ENCODE measurements at regions not wholly inside any gene's neighbourhood (a gene's known extent, or its start where the extent isn't known, plus 50 kb on each side); places are given as distances from the start of the nearest gene placed in this dataset.

DNA sequence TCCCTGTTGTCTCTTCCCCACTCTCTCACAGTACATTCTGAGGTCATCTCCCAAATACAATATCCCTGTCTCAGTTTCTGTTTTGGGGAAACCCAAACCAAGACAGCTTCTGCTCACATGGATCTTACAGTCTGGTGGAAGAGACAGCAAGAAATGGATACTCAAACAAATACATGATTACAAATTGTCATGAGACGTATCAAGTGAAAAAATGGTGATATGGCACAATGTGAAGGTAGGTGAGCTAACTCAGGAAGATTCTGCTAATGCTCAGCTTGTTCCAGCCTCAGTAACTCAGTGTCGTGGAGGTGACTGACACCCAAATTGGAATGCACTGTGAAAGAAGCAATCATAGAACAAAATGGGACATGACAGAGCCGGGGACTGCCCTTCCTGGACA is 68.3 kb downstream of the CHST1 start:
- no peak for DNase-seq

DNA sequence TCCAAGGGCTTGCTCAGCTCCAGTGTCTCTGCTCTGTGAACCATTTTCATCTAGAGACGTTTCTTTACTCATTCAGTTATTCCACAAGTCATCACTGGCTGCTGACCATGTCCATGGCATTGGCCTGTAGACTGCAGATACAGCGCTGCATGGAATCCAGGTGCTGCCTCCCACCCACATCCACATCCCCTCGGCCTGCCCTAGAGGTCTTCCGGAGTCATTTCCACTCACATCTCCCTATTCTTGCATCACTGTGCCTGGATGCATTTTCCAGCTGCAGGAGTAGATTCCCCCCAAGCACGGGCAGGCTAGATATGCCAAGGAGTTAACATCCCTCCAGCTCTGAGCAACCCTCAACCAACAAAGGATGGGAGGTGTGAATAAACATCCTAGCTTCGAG is 68.9 kb downstream of the CHST1 start:
- DNase-seq, result no peak

DNA sequence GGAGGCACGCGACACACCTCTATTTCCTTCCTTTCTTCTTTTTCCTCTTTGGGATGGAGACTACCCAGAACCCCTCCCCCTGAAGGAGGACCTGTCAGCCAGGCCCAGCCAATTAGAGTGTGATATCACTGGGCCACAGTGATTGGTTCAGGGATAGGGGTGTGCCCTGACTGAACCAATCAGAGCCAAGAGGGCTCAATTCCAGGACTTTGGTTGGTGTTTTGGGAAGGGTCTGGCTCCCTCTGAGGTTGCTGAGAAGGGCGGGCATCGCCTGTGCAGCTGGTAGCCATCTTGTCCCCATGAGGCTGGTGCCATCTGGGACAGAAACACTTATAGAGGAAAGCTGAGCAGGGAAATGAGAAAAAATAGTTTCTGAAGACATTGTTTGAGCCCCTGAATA is 71.4 kb downstream of the CHST1 start:
- peak; percentile 46 for DNase-seq

DNA sequence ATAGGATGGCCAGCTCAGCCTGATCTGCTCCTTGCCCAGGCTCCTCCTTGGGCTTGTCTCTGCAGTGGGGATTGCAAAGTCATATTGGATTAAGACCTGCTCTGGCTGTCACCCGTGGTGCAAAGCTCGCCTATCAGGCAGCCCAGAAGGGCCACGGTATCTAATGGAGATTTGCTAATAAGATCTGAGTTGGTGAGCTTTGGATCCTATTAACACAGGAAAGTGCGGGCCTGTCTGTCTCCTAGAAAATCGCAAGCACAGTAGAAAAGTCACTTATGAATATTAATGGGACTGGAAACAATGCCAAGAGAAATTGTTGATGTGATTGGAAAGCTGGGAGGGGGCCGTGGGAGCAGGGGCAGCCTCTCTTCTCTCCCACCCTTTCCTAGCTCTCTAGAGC is 72.8 kb downstream of the CHST1 start:
- DNase-seq, result no peak

DNA sequence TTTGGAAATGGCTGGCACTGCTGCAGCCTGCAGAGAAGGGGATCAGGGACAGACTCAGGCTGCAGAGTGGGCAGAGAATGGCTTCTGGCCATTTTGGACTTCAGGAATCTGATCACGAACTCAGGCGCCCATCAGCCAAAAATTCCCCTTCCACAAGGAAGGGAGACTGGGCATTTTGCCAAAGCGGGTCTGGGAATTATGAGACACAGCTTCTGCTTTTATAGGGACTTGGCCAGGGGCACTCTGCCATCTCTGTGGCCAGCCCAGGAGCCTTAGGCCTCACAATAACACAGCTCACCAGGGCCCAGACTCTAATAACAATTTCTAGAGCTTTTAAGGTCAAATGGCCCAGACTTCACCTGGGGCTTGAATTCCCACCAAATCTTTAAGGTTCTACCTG is 74.7 kb downstream of the CHST1 start:
- peak; percentile 77 for DNase-seq

DNA sequence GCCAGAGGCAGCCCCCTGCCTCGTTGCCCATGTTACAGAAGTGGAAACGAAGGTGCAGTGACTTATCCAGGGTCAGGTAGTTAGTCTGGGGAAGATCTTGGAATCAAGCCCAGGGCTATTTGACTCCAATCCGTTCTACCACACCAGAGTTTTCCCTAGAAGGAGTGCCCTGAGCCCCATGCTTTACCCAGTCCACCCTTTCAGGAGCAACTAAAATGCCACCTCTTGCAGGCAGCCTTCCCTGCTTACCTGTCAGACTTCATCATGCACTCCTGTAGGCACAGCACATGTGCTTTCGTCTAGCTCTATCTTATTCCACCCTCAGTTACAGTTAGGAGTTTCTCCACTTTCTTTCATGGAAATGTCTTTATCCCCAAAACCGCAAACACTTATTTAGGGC is 80.2 kb downstream of the CHST1 start:
- DNase-seq, result peak; percentile 26

DNA sequence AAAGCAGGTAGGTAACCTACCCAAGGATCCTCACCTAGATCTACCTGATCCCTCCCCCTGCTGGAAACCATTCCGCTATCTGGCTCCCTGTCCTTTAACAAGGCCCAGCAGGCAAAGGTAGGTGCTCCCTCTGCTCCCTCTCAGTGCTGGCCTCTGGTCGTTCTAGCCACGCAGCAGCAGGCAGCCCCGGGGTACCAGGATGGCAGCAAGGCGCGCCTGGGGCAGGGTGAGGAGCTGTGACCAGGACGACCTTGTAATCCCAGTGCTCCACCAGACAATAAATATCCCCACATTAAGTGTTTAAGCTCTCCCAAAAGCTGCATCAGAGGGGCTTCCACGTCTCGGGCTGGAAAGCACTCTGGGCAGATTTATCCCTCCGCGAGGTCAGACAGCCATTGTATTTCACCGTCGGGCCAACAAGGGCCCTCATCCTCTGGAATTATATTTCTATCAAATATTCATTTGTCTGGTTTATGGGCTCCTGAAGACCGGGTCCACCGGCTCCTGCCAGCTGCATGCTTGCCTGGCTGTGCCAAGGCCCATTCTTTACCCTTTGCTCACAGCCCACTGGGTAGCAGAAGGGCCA is 81.3 kb downstream of the CHST1 start:
- DNase-seq, result no peak

DNA sequence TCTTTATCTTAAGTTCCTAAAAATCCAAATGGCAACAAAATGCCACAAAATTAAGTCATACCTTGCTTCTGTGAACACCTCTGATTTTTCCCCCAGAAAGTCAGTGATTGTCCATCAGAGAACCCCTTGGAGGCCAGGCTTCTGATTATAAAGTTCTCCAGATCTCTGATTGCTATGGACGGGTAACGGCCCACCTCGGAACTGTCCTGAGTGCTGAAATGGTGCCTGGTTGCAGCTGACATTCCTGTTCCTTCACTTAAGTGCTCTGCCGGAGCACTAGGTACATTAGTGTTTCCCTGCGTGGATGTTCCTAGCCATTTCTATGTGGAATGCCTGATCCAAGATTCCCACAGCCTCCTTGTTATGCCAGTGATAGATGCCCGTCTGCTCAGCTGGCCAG is 85.0 kb downstream of the CHST1 start:
- DNase-seq, result no peak

DNA sequence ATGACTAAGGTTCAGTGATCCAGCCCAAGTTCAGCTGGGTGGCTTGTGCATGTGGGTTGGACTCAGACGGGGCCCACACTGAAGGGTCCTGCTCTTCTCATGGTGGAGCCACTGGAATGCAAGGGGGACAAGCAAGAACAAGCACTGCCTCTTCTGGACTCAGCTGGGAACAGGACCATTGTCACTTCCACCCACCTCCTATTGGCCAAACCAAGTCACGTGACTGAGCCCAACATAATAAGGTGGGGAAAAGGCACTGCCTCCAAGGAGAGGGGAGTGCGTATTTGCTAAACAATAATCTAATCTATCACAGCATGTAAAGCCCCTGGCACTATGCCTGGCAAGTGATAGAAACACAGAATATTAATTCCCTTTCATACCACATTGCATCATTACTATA is 87.1 kb downstream of the CHST1 start:
- peak; percentile 81 for DNase-seq

DNA sequence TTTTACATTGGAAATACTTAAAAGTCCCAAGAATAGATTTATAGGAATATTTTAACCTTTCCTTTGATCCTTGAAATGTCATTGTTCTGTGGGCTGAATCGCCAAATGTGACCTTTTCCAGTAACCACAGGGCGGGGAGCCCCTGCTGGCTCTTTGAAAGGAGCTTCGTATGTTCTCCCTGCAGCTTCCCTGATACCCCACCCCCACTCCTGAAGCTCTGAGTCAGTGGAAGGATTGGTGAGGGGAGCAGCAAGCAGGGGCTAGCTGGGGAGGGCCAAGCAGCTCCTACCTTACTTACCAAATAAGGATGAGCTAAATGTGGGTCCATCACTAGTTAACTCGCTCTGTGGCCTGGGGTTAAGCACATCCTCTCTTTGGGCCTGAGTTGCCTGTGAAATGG is 87.7 kb downstream of the CHST1 start:
- peak; percentile 91 for DNase-seq

DNA sequence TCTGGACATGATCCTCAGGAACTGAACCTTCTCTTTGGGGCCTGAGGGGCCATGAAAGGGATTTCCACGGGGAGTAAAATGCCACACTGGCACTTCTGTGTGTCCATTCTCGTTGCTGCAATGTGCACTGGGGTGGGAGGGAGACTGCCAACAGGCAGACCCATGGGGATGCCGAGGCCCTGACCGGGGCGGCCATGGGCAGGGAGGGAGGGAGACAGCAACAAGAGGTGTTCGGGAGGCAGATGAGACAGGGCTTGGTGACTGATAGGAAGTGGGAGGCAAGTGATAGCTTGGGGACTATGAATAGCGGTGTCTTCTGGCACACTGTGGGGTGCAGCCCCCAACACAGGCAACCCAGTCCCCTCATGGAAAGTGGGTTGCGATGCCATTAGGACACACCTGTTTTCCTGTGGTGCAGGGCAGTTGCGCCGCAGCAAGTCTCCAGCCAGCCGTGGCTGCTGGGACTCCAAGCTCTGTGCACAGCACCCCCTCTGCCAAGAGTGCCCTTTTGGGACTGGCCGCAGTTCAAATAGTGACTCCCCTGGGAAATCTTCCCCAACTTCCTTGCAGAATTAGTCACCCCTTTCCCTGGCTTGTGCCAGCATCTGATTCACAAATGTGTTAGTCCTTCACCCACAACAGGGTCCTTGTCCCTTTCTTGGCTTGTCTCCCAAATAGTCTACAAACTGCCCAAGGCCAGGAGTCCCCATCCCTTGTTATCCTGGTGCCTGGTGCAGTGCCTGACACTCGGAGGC is 88.8 kb downstream of the CHST1 start:
- DNase-seq, result no peak

DNA sequence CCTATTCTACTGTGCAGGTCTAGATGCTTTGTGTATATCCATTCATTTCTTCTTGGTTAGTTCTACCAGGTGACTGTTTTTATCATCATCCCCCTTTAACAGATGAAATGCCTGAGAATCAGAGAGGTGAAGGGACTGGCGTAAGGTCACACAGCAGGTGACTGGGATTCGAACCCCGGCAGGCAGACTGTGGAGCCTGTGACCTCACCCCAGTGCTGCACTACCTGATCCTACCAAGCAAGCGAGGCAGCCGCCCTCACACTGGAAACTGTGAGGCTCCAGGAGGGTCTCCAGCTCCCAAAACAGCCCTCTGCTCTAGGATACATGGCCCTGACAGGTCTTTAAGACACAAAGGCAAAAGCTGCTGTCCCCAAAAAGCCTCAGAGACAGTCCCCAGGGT is 91.7 kb downstream of the CHST1 start:
- DNase-seq, result no peak

DNA sequence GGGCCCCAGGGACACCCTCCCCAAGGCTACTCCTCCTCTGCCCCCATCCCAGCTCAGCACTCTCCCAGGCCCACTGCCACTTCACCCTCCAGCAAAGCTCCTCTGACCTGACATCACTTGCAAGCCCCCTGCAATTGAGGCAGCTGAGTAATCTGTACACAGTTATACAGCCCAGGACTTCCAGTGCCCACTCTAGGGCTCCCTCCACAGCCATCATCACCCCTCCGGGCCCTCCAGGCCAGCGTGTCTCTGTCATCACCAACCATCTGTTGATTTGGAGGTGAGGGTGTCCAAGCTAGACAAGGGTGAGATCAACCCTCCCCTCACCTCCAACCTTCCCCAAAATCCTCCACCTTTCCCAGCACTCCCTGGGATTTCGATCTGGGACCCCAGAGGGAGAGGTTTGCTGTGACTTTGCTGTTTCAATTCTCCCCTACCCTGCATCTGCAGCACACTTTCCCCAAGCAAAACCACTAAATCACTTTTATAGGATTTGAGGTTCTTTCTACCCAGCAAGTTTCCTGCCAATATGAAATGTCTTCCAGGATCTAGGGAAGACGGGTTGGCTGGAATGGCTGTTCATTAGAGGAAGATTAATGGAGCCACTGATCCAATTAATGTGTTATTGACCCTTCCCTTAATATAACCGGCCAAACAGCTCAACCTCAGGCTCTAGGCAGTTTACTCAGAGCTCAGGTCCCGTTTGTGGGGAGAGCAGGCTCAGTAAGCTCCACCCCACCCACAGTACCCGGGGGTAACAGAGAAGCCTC is 92.9 kb downstream of the CHST1 start:
- DNase-seq, result no peak

DNA sequence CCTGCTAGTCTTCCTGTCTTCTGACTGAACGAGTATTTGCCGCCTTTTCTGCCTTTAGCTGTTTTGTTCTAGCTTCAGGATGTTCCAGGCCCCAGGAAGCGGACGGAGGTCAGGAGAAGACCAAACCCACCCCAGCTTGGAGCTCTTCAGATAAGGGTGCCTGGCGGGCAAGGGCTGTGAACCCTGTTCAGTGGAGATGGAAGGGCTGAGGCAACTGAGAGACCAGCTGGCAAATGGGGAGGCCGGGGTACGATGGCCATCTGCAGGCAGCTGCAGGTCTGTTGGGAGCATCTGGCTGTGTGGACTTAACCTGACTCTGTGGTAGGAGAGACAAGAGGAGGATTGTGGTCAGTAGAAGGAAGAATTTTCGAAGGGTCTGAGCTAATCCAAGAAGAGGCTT is 95.6 kb downstream of the CHST1 start:
- DNase-seq, result no peak

DNA sequence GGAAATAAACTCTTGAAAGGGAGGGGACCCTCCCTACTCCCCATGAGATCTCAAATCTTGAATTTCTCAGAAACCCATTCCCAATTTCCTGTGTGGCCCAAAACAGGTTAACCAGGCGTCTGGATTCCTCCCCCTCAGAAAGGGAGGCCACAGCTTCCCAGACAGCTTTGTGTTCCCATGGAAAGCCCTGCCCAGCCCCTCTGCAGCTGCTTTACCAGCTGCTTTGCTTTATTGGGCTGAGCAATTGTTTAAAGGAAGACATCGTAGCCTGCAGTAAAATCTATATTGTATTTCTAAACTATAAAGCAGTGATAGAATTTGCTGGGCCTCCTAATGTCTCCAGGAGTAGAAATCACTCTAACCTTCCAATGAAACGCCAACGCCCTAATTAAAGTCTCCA is 97.4 kb downstream of the CHST1 start:
- no peak for DNase-seq

DNA sequence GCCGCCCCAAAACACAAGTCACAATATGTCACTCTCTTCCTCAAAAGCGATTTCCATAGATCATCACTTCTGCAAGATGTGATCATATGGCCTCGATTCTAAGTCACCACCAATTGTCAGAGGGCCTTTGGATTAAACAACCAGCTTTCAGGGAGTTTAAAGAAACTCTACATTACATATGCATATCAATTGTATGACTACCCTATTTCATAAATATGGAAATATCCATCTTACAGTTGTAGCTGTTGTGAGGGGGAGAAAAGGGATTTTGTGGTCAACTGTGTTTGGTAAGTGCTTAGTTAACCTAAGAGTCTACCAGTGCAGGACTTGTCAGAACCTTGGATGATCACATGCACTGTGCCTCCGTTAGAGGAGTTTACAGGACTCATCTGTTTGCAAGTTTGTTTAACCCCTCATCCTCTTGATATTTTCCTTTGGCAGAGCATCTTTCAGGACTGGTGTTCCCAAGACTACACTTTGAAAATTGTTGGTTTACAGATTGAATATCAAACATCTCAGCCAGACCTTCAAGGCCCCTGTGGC is 99.9 kb downstream of the CHST1 start:
- no peak for DNase-seq

DNA sequence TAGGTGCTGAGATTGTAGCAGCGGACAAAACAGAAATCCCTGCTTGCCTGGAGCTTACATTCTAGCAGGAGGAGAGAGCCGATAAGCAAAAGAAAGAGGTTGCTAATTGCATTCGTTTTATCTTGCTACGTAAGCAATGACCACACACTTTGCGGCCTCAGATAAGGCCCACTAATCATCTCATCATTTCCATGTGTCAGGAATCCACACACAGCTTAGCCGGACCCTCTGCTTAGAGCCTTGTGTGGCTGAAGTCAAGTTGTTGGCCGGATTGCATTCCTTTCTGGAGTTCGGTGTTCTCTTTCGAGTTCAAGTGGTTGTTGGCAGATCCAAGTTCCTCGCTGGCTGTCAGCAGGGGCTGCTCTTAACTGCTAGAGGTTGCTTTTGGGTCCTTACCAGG is 101.6 kb downstream of the CHST1 start:
- no peak for DNase-seq

DNA sequence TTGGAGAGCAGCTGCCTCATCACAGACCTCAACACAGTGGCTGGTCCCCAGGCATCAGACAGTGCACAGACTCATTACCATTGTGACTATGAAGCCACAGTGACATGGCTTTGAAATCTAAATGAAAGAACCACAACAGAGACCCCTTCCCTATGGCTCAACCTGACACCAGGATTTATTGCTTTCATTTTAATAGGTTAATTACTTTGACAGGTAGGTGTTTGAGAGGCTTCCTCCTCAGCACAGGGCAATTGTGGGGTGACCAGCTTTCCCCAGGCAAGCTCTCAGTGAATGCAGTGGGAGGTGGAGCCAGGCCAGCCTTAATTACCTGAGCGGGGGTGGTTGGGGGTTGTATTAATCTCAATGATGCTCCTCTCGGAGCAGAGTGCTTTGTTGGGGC is 102.3 kb downstream of the CHST1 start:
- peak; percentile 79 for DNase-seq

DNA sequence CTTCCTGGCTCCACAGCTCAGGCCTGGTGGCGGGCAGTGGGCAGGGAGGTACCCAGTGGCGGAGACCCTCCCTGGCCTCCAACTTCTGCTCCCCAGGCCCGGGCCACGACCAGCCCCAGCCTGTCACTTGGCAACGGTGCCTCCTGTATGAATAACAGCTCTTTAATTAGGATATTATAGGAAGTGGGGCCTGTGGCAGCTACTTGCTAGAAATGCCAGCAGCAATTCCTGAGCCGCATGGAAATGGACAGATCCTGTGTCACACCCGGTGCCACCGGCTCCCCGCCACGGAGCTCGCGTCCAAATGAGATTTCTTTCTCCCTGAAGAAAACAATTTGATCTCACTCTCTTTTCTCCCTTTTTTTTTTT is 104.5 kb downstream of the CHST1 start:
- DNase-seq, result peak; percentile 95

DNA sequence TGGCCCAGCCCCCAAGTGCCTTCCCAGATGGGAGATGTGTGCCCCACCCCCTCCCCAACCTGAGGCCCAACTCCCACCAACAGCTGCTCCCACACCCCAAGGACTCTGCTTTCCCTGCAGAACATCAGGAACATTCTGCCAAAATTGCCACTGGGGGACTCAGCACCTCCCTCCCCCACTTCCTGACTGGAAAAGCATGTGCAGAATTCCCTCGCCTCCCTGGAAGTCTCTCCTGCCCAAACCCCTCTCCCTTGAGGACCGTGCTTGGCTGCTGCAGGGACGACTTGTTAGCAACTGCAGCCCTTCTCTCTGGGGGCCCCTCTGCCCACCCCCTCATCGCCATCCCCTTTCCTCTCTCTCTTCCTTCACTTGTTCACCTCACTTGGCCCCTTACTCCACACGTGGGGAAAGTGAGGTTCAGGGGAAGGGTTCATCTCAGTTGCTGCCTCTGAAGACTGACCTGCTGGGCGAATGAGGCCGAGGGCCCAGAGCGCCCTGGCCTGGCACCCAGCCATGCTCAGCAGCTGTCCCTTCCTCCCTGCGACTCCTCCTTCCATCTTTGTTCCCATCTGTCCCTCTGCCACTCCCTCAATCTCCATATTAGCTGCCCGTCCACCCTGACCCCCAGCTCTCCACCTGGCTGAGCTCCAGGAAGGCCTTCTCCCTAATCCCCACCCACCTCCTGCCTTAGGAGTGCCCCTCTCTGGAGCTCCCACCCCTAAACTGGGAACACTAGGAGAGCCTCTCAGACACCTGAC is 105.1 kb downstream of the CHST1 start:
- DNase-seq, result peak; percentile 96

DNA sequence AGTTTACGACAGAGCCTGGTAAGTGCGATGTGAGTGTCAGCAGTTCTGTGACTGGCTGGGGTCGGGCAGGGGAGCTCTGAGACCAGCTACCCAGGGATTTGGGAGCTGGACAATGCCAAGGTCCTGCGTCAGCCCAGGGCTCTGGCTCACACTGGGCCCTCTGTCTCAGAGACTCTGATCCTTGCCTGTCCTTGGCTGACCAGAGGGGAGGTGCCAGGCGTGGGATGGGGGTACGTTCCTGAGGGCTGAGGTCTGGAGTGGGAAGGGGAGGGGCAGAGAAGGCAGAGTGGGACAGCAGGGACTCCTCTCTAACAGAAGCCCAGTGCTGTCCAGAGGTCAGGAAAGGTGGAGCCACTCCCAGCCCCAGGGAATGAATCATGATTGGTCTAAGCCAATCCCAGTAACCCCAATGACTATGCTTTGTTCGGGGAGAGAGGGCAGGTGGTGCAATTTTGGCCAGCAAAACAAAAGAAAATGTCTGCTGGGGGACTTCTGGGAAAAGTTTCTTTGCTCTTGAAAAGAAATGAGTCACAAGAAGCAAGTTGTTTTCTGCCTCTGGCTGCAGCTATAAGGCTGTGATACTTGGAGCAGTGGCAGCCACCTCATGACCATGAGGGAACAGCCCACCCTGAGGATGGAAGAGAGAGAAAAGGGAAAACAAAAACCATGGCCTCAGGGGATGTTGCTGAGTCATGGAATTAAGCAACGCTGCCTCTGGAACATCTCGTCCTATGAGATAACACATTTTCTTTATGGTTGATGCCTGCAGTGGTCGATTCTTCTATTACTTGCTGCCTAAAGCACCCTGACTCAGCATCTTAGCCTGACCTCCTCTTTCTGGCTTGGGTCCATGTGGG is 108.3 kb downstream of the CHST1 start:
- DNase-seq, result peak; percentile 34

DNA sequence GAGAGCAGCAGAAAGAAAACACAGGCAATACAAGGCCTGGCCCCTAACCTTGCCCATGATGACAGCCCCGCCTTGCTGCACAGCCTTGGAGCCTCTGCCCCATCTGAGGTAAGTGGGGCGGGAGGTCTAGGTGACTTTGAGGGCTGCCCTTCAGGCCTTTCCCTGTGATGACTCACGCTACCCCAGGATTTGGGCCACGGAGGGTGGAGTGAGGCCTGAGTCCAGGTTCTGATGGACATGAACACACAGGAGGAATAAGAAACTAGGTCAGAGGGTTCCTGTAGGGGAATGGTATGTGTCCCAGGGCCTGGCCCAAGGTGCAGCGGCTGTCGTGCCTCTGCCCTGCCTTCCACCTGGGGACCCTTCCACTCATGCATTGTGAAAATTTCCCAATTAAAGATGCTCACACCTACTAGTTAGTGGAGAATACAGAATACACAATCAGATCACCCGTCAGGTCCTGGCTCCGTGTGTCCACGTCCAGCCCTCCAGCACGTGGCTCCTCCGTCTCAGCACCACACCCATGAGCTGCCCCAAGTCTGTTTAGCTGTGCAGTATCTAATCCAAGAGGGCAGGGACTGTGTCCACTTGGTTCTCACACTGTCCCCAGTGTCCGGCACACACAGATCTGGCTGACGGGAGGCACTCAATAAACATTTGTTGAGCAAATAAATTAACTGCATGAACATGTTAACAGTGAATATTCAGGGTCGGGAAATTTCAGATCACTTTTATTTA is 111.0 kb downstream of the CHST1 start:
- DNase-seq, result no peak

Measured in NCI-H69 (cell line).